ENCODE measurements at regions not wholly inside any gene's neighbourhood (a gene's known extent, or its start where the extent isn't known, plus 50 kb on each side); places are given as distances from the start of the nearest gene placed in this dataset.
A peak's percentile ranks its signal among the peaks of the same experiment; 100 is the strongest.

- Histone ChIP-seq H3K23ac (ENCODE audit: low read length) (no peak overlapping the region), H4K5ac (ENCODE audit: low read length) (no peak overlapping the region), H3K9ac (ENCODE audit: low read length) (no peak overlapping the region), H3K4ac (ENCODE audit: low read depth, low read length) (no peak overlapping the region), H4K8ac (ENCODE audit: low read depth, low read length) (no peak overlapping the region), H2BK120ac (ENCODE audit: low read depth, low read length) (no peak overlapping the region), H2AK5ac (ENCODE audit: low read length) (no peak overlapping the region), H2BK5ac (ENCODE audit: low read length) (no peak overlapping the region), H3K4me2 (ENCODE audit: low read length) (no peak overlapping the region), H3K36me3 (ENCODE audit: control insufficient read depth, insufficient read depth, low read length) (no peaks in the 10 kb centered on the region), H3K4me1 (ENCODE audit: control insufficient read depth, low read depth, low read length) (no peaks in the 10 kb centered on the region), H3K18ac (ENCODE audit: low read length) (no peak overlapping the region), H3K27me3 (ENCODE audit: insufficient read depth, low read length, poor library complexity) (no peaks in the 10 kb centered on the region), H3K4me3 (ENCODE audit: low read length) (no peak overlapping the region), H3K79me1 (ENCODE audit: low read length) (no peaks in the 10 kb centered on the region), H2BK15ac (replicated peaks; ENCODE audit: low read depth) (no peak overlapping the region), H3K27ac (ENCODE audit: low read depth, low read length) (no peak overlapping the region), H3K56ac (ENCODE audit: low read length) (no peak overlapping the region), H3K79me2 (ENCODE audit: control insufficient read depth, insufficient read depth, low read length) (no peaks in the 10 kb centered on the region)
- DNase-seq, result no peak
- WGBS (ENCODE audit: extremely low coverage, insufficient coverage, low lambda C conversion rate), result no CpG with 5 or more reads among the region's 1 CpG
Measured at GRCh38 chr6:139871803-139872510, 497.5 kb upstream of the CITED2 start.

GRCh38 chr6:139871165-139871710, 496.8 kb upstream of the CITED2 start:
- Histone ChIP-seq H3K4me1 (ENCODE audit: control insufficient read depth, low read depth, low read length) (no peaks in the 10 kb centered on the region), H3K36me3 (ENCODE audit: control insufficient read depth, insufficient read depth, low read length) (no peaks in the 10 kb centered on the region), H3K18ac (ENCODE audit: low read length) (no peak overlapping the region), H3K4me2 (ENCODE audit: low read length) (no peak overlapping the region), H4K8ac (ENCODE audit: low read depth, low read length) (no peak overlapping the region), H2BK15ac (replicated peaks; ENCODE audit: low read depth) (no peak overlapping the region), H3K4ac (ENCODE audit: low read depth, low read length) (no peak overlapping the region), H2BK5ac (ENCODE audit: low read length) (no peak overlapping the region), H3K56ac (ENCODE audit: low read length) (no peak overlapping the region), H3K79me1 (ENCODE audit: low read length) (no peaks in the 10 kb centered on the region), H3K27ac (ENCODE audit: low read depth, low read length) (no peak overlapping the region), H3K9ac (ENCODE audit: low read length) (no peak overlapping the region), H2AK5ac (ENCODE audit: low read length) (no peak overlapping the region), H2BK120ac (ENCODE audit: low read depth, low read length) (no peak overlapping the region), H3K27me3 (ENCODE audit: insufficient read depth, low read length, poor library complexity) (no peaks in the 10 kb centered on the region), H4K5ac (ENCODE audit: low read length) (no peak overlapping the region), H3K4me3 (ENCODE audit: low read length) (no peak overlapping the region), H3K23ac (ENCODE audit: low read length) (no peak overlapping the region), H3K79me2 (ENCODE audit: control insufficient read depth, insufficient read depth, low read length) (no peaks in the 10 kb centered on the region)
- no CpG with 5 or more reads among the region's 6 CpGs for WGBS (ENCODE audit: extremely low coverage, insufficient coverage, low lambda C conversion rate)
- no peak for DNase-seq

GRCh38 chr6:139868576-139868975, 494.1 kb upstream of the CITED2 start:
- no peaks in the 10 kb centered on the region for H3K36me3 ChIP-seq (ENCODE audit: control insufficient read depth, insufficient read depth, low read length)
- H3K4me1 ChIP-seq (ENCODE audit: control insufficient read depth, low read depth, low read length), result no peaks in the 10 kb centered on the region
- H3K79me2 ChIP-seq (ENCODE audit: control insufficient read depth, insufficient read depth, low read length), result no peaks in the 10 kb centered on the region
- H3K23ac ChIP-seq (ENCODE audit: low read length), result no peak overlapping the region
- no peak overlapping the region for H2BK5ac ChIP-seq (ENCODE audit: low read length)
- no CpG with 5 or more reads among the region's 2 CpGs for WGBS (ENCODE audit: extremely low coverage, insufficient coverage, low lambda C conversion rate)
- no peak overlapping the region for H3K18ac ChIP-seq (ENCODE audit: low read length)
- H3K27me3 ChIP-seq (ENCODE audit: insufficient read depth, low read length, poor library complexity), result no peaks in the 10 kb centered on the region
- no peak overlapping the region for H4K8ac ChIP-seq (ENCODE audit: low read depth, low read length)
- no peak overlapping the region for H3K4ac ChIP-seq (ENCODE audit: low read depth, low read length)
- no peak overlapping the region for H2AK5ac ChIP-seq (ENCODE audit: low read length)
- no peak overlapping the region for H2BK120ac ChIP-seq (ENCODE audit: low read depth, low read length)
- DNase-seq, result peak; percentile 31
- no peak overlapping the region for H3K9ac ChIP-seq (ENCODE audit: low read length)
- no peak overlapping the region for H3K27ac ChIP-seq (ENCODE audit: low read depth, low read length)
- no peak overlapping the region for H4K5ac ChIP-seq (ENCODE audit: low read length)
- H3K79me1 ChIP-seq (ENCODE audit: low read length), result no peaks in the 10 kb centered on the region
- H2BK15ac ChIP-seq (replicated peaks; ENCODE audit: low read depth), result no peak overlapping the region
- H3K56ac ChIP-seq (ENCODE audit: low read length), result no peak overlapping the region
- H3K4me3 ChIP-seq (ENCODE audit: low read length), result no peak overlapping the region
- no peak overlapping the region for H3K4me2 ChIP-seq (ENCODE audit: low read length)

GRCh38 chr6:139863964-139864363, 489.5 kb upstream of the CITED2 start:
- Histone ChIP-seq H3K79me1 (ENCODE audit: low read length) (no peaks in the 10 kb centered on the region), H3K27ac (ENCODE audit: low read depth, low read length) (no peak overlapping the region), H3K27me3 (ENCODE audit: insufficient read depth, low read length, poor library complexity) (no peaks in the 10 kb centered on the region), H3K4ac (ENCODE audit: low read depth, low read length) (no peak overlapping the region), H3K4me3 (ENCODE audit: low read length) (no peak overlapping the region), H4K8ac (ENCODE audit: low read depth, low read length) (no peak overlapping the region), H2BK15ac (replicated peaks; ENCODE audit: low read depth) (no peak overlapping the region), H3K9ac (ENCODE audit: low read length) (no peak overlapping the region), H2BK120ac (ENCODE audit: low read depth, low read length) (no peak overlapping the region), H3K4me2 (ENCODE audit: low read length) (no peak overlapping the region), H3K36me3 (ENCODE audit: control insufficient read depth, insufficient read depth, low read length) (no peaks in the 10 kb centered on the region), H3K23ac (ENCODE audit: low read length) (no peak overlapping the region), H3K4me1 (ENCODE audit: control insufficient read depth, low read depth, low read length) (no peaks in the 10 kb centered on the region), H3K79me2 (ENCODE audit: control insufficient read depth, insufficient read depth, low read length) (no peaks in the 10 kb centered on the region), H3K56ac (ENCODE audit: low read length) (no peak overlapping the region), H2BK5ac (ENCODE audit: low read length) (no peak overlapping the region), H4K5ac (ENCODE audit: low read length) (no peak overlapping the region), H2AK5ac (ENCODE audit: low read length) (no peak overlapping the region), H3K18ac (ENCODE audit: low read length) (no peak overlapping the region)
- WGBS (ENCODE audit: extremely low coverage, insufficient coverage, low lambda C conversion rate), result no CpG with 5 or more reads among the region's 1 CpG
- no peak for DNase-seq

GRCh38 chr6:139863346-139863745, 488.9 kb upstream of the CITED2 start:
- no peaks in the 10 kb centered on the region for H3K27me3 ChIP-seq (ENCODE audit: insufficient read depth, low read length, poor library complexity)
- H2BK15ac ChIP-seq (replicated peaks; ENCODE audit: low read depth), result no peak overlapping the region
- no peak overlapping the region for H3K56ac ChIP-seq (ENCODE audit: low read length)
- no peak overlapping the region for H4K8ac ChIP-seq (ENCODE audit: low read depth, low read length)
- no peaks in the 10 kb centered on the region for H3K79me2 ChIP-seq (ENCODE audit: control insufficient read depth, insufficient read depth, low read length)
- no peak overlapping the region for H2BK120ac ChIP-seq (ENCODE audit: low read depth, low read length)
- no peaks in the 10 kb centered on the region for H3K79me1 ChIP-seq (ENCODE audit: low read length)
- H2BK5ac ChIP-seq (ENCODE audit: low read length), result no peak overlapping the region
- H3K9ac ChIP-seq (ENCODE audit: low read length), result no peak overlapping the region
- no peak overlapping the region for H3K23ac ChIP-seq (ENCODE audit: low read length)
- no peak overlapping the region for H3K4me3 ChIP-seq (ENCODE audit: low read length)
- no CpG with 5 or more reads among the region's 1 CpG for WGBS (ENCODE audit: extremely low coverage, insufficient coverage, low lambda C conversion rate)
- no peaks in the 10 kb centered on the region for H3K36me3 ChIP-seq (ENCODE audit: control insufficient read depth, insufficient read depth, low read length)
- no peak overlapping the region for H3K18ac ChIP-seq (ENCODE audit: low read length)
- DNase-seq, result no peak
- no peak overlapping the region for H2AK5ac ChIP-seq (ENCODE audit: low read length)
- no peaks in the 10 kb centered on the region for H3K4me1 ChIP-seq (ENCODE audit: control insufficient read depth, low read depth, low read length)
- no peak overlapping the region for H3K4ac ChIP-seq (ENCODE audit: low read depth, low read length)
- H4K5ac ChIP-seq (ENCODE audit: low read length), result no peak overlapping the region
- H3K27ac ChIP-seq (ENCODE audit: low read depth, low read length), result no peak overlapping the region
- no peak overlapping the region for H3K4me2 ChIP-seq (ENCODE audit: low read length)

GRCh38 chr6:139862311-139862710, 487.9 kb upstream of the CITED2 start:
- no peaks in the 10 kb centered on the region for H3K79me2 ChIP-seq (ENCODE audit: control insufficient read depth, insufficient read depth, low read length)
- H3K27me3 ChIP-seq (ENCODE audit: insufficient read depth, low read length, poor library complexity), result no peaks in the 10 kb centered on the region
- no peak overlapping the region for H3K23ac ChIP-seq (ENCODE audit: low read length)
- H3K4me3 ChIP-seq (ENCODE audit: low read length), result no peak overlapping the region
- no CpG with 5 or more reads among the region's 2 CpGs for WGBS (ENCODE audit: extremely low coverage, insufficient coverage, low lambda C conversion rate)
- H3K56ac ChIP-seq (ENCODE audit: low read length), result no peak overlapping the region
- H2BK15ac ChIP-seq (replicated peaks; ENCODE audit: low read depth), result no peak overlapping the region
- H3K4me1 ChIP-seq (ENCODE audit: control insufficient read depth, low read depth, low read length), result no peaks in the 10 kb centered on the region
- no peak overlapping the region for H4K8ac ChIP-seq (ENCODE audit: low read depth, low read length)
- H2AK5ac ChIP-seq (ENCODE audit: low read length), result no peak overlapping the region
- H3K18ac ChIP-seq (ENCODE audit: low read length), result no peak overlapping the region
- H2BK120ac ChIP-seq (ENCODE audit: low read depth, low read length), result no peak overlapping the region
- no peak overlapping the region for H4K5ac ChIP-seq (ENCODE audit: low read length)
- no peak overlapping the region for H3K4ac ChIP-seq (ENCODE audit: low read depth, low read length)
- H3K4me2 ChIP-seq (ENCODE audit: low read length), result no peak overlapping the region
- DNase-seq, result no peak
- no peak overlapping the region for H3K27ac ChIP-seq (ENCODE audit: low read depth, low read length)
- H2BK5ac ChIP-seq (ENCODE audit: low read length), result no peak overlapping the region
- no peaks in the 10 kb centered on the region for H3K79me1 ChIP-seq (ENCODE audit: low read length)
- no peak overlapping the region for H3K9ac ChIP-seq (ENCODE audit: low read length)
- H3K36me3 ChIP-seq (ENCODE audit: control insufficient read depth, insufficient read depth, low read length), result no peaks in the 10 kb centered on the region

Measured in mesendoderm (in vitro differentiated cells).